HG02870 (cell line): ENCODE measurements at regions not wholly inside any gene's neighbourhood (a gene's known extent, or its start where the extent isn't known, plus 50 kb on each side); places are given as distances from the start of the nearest gene placed in this dataset.

ENCODE experiments used
- ATAC-seq: cut with Tn5 transposase; IDR thresholded peaks from one replicate; pipeline ENCODE4 v1.9.1; 2021; ENCODE audit warnings: mild to moderate bottlenecking, moderate library complexity; ENCODE audit not compliant: unreplicated experiment

- ATAC-seq: no peak
Observed at GRCh38 chr3:182703233-182703632, 90.1 kb upstream of the ATP11B start.

DNA sequence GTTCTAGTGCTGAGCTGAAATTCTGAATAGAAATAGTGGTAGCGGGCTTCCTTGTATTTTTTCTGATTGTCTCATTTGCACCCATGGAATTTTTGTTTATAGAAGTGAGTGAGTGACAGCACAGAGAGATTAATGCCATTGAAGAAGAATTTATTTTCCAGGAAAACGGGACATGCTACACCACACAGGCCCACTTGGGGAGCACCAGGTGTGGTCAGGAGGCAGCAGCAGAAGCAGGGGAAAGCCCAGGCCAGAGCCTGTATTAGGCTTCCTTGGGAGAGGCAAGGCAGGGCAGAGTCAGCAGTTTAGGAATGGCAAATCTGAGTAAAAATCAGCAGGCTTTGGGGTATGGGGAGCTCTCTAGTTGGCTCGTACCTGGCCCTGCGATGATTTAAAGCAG, 88.4 kb upstream of the ATP11B start:
- no peak for ATAC-seq

- ATAC-seq: no peak
Observed at GRCh38 chr3:182708810-182709209, 84.5 kb upstream of the ATP11B start.

DNA sequence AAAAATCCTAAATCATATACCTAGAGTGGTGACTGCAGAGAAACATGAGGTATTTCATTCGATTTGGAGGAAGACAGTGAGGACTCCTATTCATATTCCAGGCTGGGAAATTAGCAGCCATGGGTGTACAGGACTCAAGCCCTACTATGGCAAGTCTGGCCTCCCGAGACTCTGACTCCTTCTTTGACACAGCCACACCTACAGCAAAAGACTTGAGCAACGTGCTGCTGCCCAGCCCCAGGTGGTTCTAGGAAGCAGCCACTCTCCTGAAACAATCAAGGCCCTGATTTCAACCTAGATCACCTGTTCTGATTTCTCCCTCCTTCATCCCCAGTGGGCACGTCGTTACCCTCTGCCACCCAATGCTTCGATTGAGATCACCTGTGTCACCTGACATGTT, 84.0 kb upstream of the ATP11B start:
- no peak for ATAC-seq

- no peak for ATAC-seq
Observed at GRCh38 chr3:182710557-182711157, 82.6 kb upstream of the ATP11B start.

DNA sequence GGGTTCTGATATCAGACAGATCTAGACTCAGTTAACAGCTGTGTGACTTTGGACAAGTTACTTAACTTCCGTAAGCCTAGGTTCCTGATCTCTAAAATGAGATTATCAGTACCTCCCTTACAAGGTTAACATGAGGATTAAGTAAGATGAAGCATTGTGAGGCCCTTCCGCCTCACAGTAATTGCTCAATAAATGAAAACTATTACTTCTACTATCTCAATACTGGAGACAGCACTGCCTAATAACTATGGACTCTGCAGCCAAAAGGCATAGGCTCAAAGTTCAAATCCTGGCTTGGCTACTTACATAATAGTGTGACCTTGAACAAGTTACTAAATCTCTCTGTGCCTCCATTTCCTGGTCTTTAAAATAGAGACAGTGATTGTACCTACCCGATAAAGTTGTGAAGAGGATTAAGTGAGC, 82.0 kb upstream of the ATP11B start:
- no peak for ATAC-seq

DNA sequence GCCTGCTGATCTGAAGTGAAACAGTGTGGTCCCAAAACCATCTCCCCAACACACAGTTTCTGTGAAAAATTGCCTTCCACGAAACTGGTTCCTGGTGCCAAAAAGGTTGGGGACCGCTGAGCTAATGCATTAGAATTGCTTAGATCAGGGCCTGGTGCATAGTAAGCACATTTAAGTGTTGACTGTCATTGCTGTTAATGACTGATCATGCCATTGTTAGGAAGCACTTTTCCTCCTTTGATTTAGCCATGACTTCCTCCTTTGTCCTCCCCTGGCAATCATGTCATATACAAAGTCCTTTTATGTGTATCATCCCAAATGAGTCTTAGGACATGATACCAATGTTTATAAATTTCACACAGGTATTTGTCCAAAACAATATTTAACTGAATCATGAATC, 81.5 kb upstream of the ATP11B start:
- no peak for ATAC-seq

DNA sequence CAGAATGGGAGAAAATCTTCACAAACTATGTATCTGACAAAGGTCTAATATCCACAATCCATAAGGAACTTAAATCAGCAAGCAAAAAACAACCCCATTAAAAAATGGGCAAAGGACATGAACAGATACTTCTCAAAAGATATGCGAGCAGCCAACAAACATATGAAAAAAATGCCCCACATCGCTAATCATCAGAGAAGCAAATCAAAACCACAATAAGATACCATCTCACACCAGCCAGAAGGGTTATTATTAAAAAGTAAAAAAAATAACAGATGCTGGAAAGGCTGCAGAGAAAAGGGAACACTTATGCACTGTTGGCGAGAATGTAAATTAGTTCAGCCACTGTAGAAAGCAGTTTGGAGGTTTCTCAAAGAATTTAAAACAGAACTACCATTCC, 80.2 kb upstream of the ATP11B start:
- no peak for ATAC-seq

- ATAC-seq: peak; percentile 30
Observed at GRCh38 chr3:182713743-182714517, 79.4 kb upstream of the ATP11B start.

DNA sequence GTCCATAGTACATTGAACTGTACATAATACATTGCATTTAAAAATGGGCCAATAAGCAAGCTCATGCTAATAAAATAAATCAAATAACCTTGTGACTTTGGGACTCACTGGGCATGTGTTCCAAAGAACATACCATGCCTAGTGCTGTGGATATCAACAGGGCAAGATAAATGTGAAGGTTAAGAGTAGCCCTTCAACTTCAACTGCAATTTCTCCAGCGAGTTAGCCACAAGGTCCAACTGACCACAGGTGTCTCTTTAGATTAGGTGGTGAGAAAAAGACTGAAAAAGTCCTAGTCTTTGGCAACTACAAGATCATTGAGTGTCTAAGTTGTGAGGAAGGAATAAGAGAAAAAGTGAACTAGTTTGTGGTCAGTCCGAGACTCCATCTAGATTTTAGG, 78.3 kb upstream of the ATP11B start:
- ATAC-seq: no peak

DNA sequence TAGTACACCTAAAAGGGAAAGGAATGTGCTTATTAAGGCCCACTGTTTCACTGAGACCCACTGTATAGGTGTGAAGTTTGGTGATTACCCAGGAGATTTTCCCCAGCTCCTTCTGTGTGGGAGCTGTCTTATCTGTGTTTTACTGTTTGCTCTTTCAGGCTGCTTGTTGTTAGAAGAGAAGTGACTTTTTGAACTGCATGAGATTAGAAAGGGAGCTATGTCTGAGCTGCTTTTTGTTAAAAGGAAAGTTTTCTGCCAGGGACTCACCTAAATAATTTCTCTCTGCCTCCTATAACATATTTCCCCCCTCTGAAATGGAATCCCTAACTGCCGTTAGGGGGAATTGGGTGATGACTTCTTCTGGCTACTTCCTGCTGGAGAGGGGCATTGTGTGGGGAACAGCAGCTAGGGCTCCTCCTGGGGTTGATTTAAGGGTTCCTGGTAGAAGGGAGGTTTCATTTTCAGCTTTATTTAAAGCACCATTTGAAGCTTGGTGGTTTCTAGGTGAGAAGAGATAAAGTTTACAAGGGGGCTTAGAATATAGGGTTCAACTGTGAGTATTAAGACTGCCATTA, 77.1 kb upstream of the ATP11B start:
- ATAC-seq: peak; percentile 33

- ATAC-seq: peak; percentile 96
Observed at GRCh38 chr3:182717216-182717615, 76.1 kb upstream of the ATP11B start.

- no peak for ATAC-seq
Observed at GRCh38 chr3:182722907-182723306, 70.4 kb upstream of the ATP11B start.

- no peak for ATAC-seq
Observed at GRCh38 chr3:182723596-182723995, 69.7 kb upstream of the ATP11B start.

- ATAC-seq: no peak
Observed at GRCh38 chr3:182725372-182726251, 67.7 kb upstream of the ATP11B start.

DNA sequence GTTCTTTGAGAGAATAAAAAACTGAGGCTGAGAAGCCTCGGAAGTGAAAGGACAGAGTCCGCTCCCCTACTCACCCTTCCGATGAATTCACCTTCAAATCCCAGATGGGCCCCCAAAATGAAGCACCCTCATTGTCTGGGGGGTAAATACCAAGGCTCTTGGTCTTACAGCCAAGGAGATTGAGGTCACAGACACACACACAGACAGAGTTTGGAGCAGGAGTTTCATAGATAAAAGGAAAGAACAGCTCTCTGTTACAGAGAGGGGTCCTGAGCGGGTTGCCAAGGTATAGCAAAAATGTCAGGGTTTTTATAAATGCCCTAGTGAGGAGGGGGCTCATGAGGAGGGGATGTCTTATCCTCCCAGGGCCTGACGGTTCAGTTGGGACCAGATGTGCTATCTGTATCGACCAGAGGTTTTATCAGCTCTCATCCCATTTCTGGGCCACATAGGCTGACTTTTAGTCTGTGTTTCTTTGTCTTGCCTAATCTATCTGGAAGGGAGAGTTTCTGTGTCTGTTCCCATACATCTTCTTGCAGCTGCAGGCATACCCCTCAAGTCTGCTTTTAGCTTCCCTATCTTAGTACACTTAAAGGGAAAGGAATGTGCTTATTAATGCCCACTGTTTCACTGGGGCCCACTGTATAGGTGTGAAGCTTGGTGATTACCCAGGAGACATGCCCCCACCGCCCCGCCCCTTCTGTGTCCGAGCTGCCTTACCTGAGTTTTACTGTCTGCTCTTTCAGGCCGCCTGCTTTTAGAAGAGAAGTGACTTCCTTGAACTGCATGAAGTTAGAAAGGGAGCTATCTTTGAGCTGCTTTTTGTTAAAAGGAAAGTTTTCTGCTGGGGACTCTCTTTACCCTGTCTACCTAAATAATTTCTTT, 66.8 kb upstream of the ATP11B start:
- no peak for ATAC-seq

- ATAC-seq: no peak
Observed at GRCh38 chr3:182728238-182728637, 65.1 kb upstream of the ATP11B start.

DNA sequence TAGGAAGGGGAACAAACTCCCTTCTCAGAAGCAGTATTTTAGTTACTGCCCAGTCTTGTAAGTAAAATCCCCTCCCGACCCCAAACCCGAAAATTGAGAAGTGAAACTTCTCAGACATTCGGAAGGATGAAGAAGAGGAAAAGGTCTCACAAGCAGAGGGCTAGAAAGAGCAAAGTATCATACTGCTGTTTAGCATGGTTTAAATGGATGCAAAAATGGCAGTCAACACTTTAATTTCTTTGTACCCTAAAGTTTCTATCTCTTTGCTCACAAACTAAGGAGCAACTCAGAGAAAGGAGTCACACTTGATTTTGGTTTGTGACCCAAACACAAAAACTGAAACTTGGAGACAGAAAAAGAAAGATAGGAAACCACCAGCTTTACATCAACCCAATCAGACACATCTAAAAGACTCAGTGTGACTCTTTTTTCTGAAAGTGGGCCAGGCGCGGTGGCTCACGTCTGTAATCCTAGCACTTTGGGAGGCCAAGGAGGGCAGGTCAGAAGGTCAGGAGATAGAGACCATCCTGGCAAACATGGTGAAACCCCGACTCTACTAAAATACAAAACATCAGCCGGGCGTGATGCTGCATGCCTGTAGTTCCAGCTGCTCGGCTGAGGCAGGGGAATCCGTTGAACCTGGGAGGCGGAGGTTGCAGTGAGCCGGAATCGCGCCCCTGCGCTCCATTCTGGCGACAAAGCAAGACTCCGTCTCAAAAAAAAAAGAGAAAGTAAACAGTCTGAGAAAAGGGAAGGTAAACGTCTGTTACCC, 63.2 kb upstream of the ATP11B start:
- ATAC-seq: peak; percentile 79

GRCh38 chr3:182730675-182731042, 62.6 kb upstream of the ATP11B start:
- no peak for ATAC-seq

GRCh38 chr3:182731764-182732163, 61.5 kb upstream of the ATP11B start:
- ATAC-seq: no peak
